ENCODE measurements at regions not wholly inside any gene's neighbourhood (a gene's known extent, or its start where the extent isn't known, plus 50 kb on each side); places are given as distances from the start of the nearest gene placed in this dataset.

DNA sequence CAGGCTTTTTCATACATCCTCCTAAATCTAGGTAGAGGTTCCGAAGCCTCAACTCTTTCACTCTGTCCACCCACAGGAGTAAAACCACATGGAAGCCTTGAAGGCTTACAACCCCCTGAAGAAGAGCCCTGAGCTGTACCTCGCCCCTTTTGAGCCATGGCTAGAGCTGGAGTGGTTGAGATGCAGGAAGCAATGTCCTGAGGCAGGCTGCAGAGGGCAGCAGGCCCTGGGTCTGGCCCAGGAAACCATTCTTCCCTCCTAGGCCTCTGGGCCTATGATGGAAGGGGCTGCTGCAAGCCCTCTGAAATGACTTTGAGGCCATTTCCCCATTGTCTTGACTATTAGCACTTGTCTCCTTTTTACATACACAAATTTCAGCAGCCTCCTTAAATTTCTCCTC is 1503.0 kb downstream of the KCNT2 start:
- POLR2A ChIA-PET = no interaction called here
- Histone ChIP-seq H3K4me2 (no peak overlapping the region), H3K27ac (no peak overlapping the region), H3K4me3 (no peak overlapping the region), H3K9me3 (peaks cover 6% of the 10 kb centered on the region; the same call in 1 of the 3 replicates), H3K4me1 (no peaks in the 10 kb centered on the region)
- CTCF ChIA-PET = no interaction called here
- FAIRE-seq (no peak), DNase-seq (ENCODE audit: low read depth in 1 of 2, low spot score in 1 of 2) (no peak), ATAC-seq (no peak)
- TF ChIP-seq, protein P1, sequence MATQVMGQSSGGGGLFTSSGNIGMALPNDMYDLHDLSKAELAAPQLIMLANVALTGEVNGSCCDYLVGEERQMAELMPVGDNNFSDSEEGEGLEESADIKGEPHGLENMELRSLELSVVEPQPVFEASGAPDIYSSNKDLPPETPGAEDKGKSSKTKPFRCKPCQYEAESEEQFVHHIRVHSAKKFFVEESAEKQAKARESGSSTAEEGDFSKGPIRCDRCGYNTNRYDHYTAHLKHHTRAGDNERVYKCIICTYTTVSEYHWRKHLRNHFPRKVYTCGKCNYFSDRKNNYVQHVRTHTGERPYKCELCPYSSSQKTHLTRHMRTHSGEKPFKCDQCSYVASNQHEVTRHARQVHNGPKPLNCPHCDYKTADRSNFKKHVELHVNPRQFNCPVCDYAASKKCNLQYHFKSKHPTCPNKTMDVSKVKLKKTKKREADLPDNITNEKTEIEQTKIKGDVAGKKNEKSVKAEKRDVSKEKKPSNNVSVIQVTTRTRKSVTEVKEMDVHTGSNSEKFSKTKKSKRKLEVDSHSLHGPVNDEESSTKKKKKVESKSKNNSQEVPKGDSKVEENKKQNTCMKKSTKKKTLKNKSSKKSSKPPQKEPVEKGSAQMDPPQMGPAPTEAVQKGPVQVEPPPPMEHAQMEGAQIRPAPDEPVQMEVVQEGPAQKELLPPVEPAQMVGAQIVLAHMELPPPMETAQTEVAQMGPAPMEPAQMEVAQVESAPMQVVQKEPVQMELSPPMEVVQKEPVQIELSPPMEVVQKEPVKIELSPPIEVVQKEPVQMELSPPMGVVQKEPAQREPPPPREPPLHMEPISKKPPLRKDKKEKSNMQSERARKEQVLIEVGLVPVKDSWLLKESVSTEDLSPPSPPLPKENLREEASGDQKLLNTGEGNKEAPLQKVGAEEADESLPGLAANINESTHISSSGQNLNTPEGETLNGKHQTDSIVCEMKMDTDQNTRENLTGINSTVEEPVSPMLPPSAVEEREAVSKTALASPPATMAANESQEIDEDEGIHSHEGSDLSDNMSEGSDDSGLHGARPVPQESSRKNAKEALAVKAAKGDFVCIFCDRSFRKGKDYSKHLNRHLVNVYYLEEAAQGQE (IDR thresholded peaks at IDR 0.05) = no peak
- no peak for TF ChIP-seq CHD4 (IDR thresholded peaks at IDR 0.05; ENCODE audit: borderline replicate concordance)
- TF ChIP-seq TP53 (CRISPR knock-in tag; IDR thresholded peaks at IDR 0.05) = no peak
- no peak for TF ChIP-seq PBX3 (IDR thresholded peaks at IDR 0.05)
- no peak for TF ChIP-seq CTCF (IDR thresholded peaks at IDR 0.05)
- TF ChIP-seq MAFK (IDR thresholded peaks at IDR 0.05; ENCODE audit: partially characterized antibody) = no peak
- TF ChIP-seq, protein P2, sequence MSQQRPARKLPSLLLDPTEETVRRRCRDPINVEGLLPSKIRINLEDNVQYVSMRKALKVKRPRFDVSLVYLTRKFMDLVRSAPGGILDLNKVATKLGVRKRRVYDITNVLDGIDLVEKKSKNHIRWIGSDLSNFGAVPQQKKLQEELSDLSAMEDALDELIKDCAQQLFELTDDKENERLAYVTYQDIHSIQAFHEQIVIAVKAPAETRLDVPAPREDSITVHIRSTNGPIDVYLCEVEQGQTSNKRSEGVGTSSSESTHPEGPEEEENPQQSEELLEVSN (IDR thresholded peaks at IDR 0.05; ENCODE audit: borderline replicate concordance, low read depth) = no peak
- TF ChIP-seq RAD21 (conservative IDR thresholded peaks at IDR 0.05 in 1 of 2, IDR thresholded peaks at IDR 0.05 in 1 of 2) = no peak
- no peak for TF ChIP-seq HES2 (IDR thresholded peaks at IDR 0.05)
- TF ChIP-seq CHD2 (IDR thresholded peaks at IDR 0.05; ENCODE audit: low read length, partially characterized antibody) = no peak
- TF ChIP-seq HEYL (CRISPR knock-in tag; IDR thresholded peaks at IDR 0.05) = no peak
- TF ChIP-seq BHLHE40 (IDR thresholded peaks at IDR 0.05; ENCODE audit: low read depth, low read length) = no peak
- WGBS (ENCODE audit: missing lambda C conversion rate) = 32% methylated on average over 2 of the region's 2 CpGs

DNA sequence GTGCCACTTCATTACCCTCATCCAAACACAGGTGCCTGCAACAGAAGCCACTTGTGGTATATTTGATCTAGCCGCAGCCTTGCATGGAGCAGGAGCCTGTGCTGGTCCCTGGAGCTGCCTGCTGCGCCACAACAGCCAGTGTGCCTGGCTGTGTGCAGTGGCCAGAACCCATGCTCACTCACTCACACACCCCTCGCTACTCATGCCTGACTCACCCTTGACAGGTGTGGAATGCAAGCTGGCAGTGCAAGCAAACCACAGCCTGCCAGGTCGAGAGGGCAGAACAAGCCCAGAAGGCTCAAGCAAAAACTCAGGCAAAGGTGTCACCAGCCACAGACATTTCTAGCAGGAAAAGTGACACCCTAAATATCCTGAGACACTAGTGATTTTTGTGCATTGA is 1510.9 kb downstream of the KCNT2 start:
- DNase-seq (ENCODE audit: low read depth in 1 of 2, low spot score in 1 of 2) (no peak), FAIRE-seq (no peak), ATAC-seq (no peak)
- 27% methylated on average over 3 of the region's 4 CpGs for WGBS (ENCODE audit: missing lambda C conversion rate)
- ChIA-PET CTCF (no interaction called here), POLR2A (no interaction called here)
- no peaks in the 10 kb centered on the region for H3K9me3 ChIP-seq
- no peak for TF ChIP-seq ZC3H11A (IDR thresholded peaks at IDR 0.05)
- TF ChIP-seq HDAC2 (IDR thresholded peaks at IDR 0.05) = no peak
- no peak for TF ChIP-seq EHMT2 (IDR thresholded peaks at IDR 0.05; ENCODE audit: low read depth)
- no peak for TF ChIP-seq FOXS1 (CRISPR knock-in tag; IDR thresholded peaks at IDR 0.05)
- no peak for TF ChIP-seq SMC3 (IDR thresholded peaks at IDR 0.05)
- no peak overlapping the region for H3K4me3 ChIP-seq
- H3K4me1 ChIP-seq = no peaks in the 10 kb centered on the region
- no peak overlapping the region for H3K27ac ChIP-seq
- no peak overlapping the region for H3K4me2 ChIP-seq

All from A549 (cell line).